ENCODE measurements at regions not wholly inside any gene's neighbourhood (a gene's known extent, or its start where the extent isn't known, plus 50 kb on each side); places are given as distances from the start of the nearest gene placed in this dataset.
"Not testable (repeated sequence)": the region's sequence is repeated elsewhere in the genome, so short reads cannot be mapped to it uniquely, and the experiment has no call there.

DNA sequence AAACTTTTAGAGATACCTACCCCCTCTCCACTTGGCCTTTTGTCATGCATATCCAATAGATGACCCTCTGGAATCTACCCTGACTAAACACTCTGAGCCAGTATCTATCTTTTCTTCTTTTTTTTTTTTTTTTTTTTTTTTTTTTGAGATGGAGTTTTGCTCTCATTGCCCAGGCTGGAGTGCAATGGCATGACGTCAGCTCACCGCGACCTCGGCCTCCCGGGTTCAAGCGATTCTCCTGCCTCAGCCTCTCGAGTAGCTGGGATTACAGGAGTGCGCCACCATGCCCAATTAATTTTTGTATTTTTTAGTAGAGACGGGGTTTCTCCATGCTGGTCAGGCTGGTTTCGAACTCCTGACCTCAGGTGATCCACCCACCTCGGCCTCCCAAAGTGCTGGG, 50.8 kb upstream of the GRIN2B start:
- H3K36me3 ChIP-seq (ENCODE audit: insufficient read depth, low read length); H3K4me3 ChIP-seq (ENCODE audit: low read depth, low read length); H3K27ac ChIP-seq (ENCODE audit: low read depth, low read length); H3K4me1 ChIP-seq (ENCODE audit: control insufficient read depth, insufficient read depth, low read length, unreplicated experiment); H3K79me2 ChIP-seq (ENCODE audit: control insufficient read depth, insufficient read depth, low read length, unreplicated experiment); H2AFZ ChIP-seq (ENCODE audit: low read length, unreplicated experiment); H3K27me3 ChIP-seq (ENCODE audit: insufficient read depth, low read length): not testable (repeated sequence)

DNA sequence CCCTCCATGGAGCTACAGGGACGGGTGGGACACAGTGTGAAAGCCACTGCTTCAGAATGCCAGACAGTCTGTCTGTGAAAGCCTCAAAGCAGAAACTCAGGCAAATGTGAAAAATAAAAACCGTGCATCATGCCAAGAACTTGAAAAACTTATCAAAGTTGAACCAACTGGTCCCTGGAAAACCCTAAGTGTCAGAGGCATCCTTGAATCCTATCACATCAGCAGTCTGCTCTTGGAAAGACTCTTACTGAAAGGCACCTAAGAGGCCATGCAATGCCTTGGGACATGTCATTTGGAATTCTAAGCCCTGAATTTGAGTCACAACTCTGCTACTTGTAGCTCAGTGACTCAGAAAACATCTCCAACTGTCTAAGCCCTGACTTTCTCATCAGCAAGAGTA, 62.4 kb upstream of the GRIN2B start:
- Histone ChIP-seq H3K79me2 (ENCODE audit: control insufficient read depth, insufficient read depth, low read length, unreplicated experiment) (no peaks in the 10 kb centered on the region), H3K27ac (ENCODE audit: low read depth, low read length) (no peak overlapping the region), H3K36me3 (ENCODE audit: insufficient read depth, low read length) (no peaks in the 10 kb centered on the region), H3K27me3 (ENCODE audit: insufficient read depth, low read length) (no peaks in the 10 kb centered on the region), H2AFZ (ENCODE audit: low read length, unreplicated experiment) (no peak overlapping the region), H3K4me1 (ENCODE audit: control insufficient read depth, insufficient read depth, low read length, unreplicated experiment) (no peaks in the 10 kb centered on the region), H3K4me3 (ENCODE audit: low read depth, low read length) (no peak overlapping the region)

DNA sequence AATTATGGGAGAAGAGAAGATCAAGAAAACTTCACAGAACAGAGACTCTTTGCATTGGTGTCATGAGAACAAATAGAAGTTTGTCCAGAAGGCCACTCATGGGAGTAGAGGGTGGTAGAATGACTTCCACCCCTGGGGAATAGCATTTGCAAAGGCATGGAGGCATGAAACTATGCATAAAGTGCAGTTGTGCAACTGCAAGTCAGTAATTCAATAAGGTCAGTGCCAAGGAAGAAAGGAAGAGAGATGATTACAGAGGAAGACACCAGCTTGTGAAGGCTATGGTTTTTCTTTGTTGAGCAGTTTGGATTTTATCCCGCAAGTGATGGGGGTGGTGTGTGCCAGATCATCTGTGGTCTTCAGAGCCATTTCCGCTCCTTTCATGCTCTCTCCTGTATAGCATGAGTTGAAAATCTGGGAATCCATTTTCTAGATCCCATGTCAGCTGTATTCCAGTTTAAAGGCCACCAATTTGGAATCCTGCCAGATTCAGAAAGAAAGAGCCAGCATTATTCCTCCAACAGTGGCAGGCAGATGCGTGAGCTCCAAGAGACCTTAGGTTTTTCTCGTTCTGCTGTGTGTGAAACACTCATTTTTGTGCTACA, 67.6 kb upstream of the GRIN2B start:
- Histone ChIP-seq H3K27me3 (ENCODE audit: insufficient read depth, low read length) (no peaks in the 10 kb centered on the region), H3K27ac (ENCODE audit: low read depth, low read length) (no peak overlapping the region), H3K4me3 (ENCODE audit: low read depth, low read length) (no peak overlapping the region), H3K4me1 (ENCODE audit: control insufficient read depth, insufficient read depth, low read length, unreplicated experiment) (no peaks in the 10 kb centered on the region), H2AFZ (ENCODE audit: low read length, unreplicated experiment) (no peak overlapping the region), H3K36me3 (ENCODE audit: insufficient read depth, low read length) (no peaks in the 10 kb centered on the region), H3K79me2 (ENCODE audit: control insufficient read depth, insufficient read depth, low read length, unreplicated experiment) (no peaks in the 10 kb centered on the region)

DNA sequence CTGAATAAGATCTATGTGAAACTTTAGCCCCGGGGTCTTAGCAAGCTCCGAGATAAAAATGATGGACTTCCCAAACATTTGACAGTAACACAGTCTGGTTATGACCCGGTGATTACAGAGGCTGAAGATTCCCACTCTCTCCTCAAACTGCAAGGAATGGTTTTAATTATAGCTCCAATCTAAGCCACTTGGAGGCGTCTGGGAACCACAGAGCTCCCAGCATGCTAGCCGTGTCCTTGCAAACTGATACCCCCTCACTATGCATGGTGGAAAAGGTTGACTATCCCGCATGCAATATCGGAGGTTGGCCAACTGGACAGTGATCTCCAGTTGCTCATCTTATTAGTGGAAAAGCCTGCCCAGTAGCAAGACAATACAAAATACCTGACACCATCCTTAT, 76.5 kb upstream of the GRIN2B start:
- Histone ChIP-seq H3K36me3 (ENCODE audit: insufficient read depth, low read length) (no peaks in the 10 kb centered on the region), H2AFZ (ENCODE audit: low read length, unreplicated experiment) (no peak overlapping the region), H3K27me3 (ENCODE audit: insufficient read depth, low read length) (no peaks in the 10 kb centered on the region), H3K27ac (ENCODE audit: low read depth, low read length) (no peak overlapping the region), H3K4me1 (ENCODE audit: control insufficient read depth, insufficient read depth, low read length, unreplicated experiment) (no peaks in the 10 kb centered on the region), H3K79me2 (ENCODE audit: control insufficient read depth, insufficient read depth, low read length, unreplicated experiment) (no peaks in the 10 kb centered on the region), H3K4me3 (ENCODE audit: low read depth, low read length) (no peak overlapping the region)

DNA sequence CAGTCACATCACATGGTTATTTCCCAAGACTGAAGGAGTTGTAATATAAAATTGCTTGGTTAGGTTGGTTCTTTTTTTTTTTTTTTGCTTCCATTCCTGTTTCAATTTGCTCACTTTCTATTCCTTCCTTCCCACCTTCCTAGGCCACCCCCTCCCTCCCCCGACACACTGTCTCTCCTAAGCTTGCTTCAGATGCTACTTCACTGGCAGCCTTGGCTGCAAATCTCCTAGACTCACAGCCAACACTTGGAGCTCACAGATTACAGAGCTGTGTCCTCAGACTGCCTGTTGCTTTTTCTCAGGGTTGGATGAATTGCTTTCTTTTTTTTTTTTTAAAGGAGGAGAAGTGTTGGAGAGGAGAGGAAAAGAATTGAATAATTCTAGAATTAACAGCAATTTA, 77.3 kb upstream of the GRIN2B start:
- Histone ChIP-seq H3K27ac (ENCODE audit: low read depth, low read length) (no peak overlapping the region), H3K4me3 (ENCODE audit: low read depth, low read length) (no peak overlapping the region), H3K36me3 (ENCODE audit: insufficient read depth, low read length) (no peaks in the 10 kb centered on the region), H3K79me2 (ENCODE audit: control insufficient read depth, insufficient read depth, low read length, unreplicated experiment) (no peaks in the 10 kb centered on the region), H2AFZ (ENCODE audit: low read length, unreplicated experiment) (no peak overlapping the region), H3K27me3 (ENCODE audit: insufficient read depth, low read length) (no peaks in the 10 kb centered on the region), H3K4me1 (ENCODE audit: control insufficient read depth, insufficient read depth, low read length, unreplicated experiment) (no peaks in the 10 kb centered on the region)

DNA sequence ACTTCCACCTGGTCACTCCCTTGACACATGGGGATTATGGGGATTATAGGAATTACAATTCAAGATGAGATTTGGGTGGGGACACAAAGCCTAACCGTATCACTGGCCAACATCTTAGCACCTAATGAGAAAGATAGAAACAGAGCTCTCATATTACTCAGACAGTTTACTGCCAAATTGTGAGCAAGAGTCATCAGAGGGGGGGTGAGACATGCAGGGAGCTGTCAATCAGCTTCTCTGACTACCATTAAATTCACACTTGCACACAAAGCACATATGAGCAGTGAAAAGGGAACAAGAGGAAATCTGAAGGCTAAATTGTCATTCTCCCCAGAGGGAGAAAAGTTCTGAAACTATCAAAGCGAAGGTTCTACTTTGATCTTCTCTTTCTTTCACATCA, 78.1 kb upstream of the GRIN2B start:
- no peaks in the 10 kb centered on the region for H3K27me3 ChIP-seq (ENCODE audit: insufficient read depth, low read length)
- no peak overlapping the region for H3K27ac ChIP-seq (ENCODE audit: low read depth, low read length)
- H2AFZ ChIP-seq (ENCODE audit: low read length, unreplicated experiment): no peak overlapping the region
- H3K36me3 ChIP-seq (ENCODE audit: insufficient read depth, low read length): no peaks in the 10 kb centered on the region
- no peak overlapping the region for H3K4me3 ChIP-seq (ENCODE audit: low read depth, low read length)
- no peaks in the 10 kb centered on the region for H3K4me1 ChIP-seq (ENCODE audit: control insufficient read depth, insufficient read depth, low read length, unreplicated experiment)
- no peaks in the 10 kb centered on the region for H3K79me2 ChIP-seq (ENCODE audit: control insufficient read depth, insufficient read depth, low read length, unreplicated experiment)

DNA sequence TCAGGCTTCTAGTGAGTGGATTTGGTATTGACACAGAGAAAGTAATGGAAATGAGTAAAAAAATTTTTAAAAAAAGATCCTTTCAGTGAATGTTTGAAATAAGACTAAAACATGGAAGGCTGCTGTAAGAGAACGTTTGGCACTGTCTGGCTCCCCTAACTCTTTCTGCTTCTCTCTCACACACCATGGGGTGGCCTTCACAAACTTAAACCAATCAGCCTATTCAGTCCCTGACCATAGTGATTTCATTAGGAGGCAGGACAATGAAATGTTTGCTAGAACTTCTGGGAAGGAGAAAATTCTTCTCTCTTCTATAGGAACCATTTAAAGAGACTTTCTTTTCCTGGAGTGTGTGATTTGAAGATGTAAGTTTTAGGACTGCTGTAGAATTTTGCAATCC, 84.2 kb upstream of the GRIN2B start:
- no peaks in the 10 kb centered on the region for H3K27me3 ChIP-seq (ENCODE audit: insufficient read depth, low read length)
- H2AFZ ChIP-seq (ENCODE audit: low read length, unreplicated experiment): no peak overlapping the region
- no peaks in the 10 kb centered on the region for H3K4me1 ChIP-seq (ENCODE audit: control insufficient read depth, insufficient read depth, low read length, unreplicated experiment)
- no peaks in the 10 kb centered on the region for H3K79me2 ChIP-seq (ENCODE audit: control insufficient read depth, insufficient read depth, low read length, unreplicated experiment)
- H3K4me3 ChIP-seq (ENCODE audit: low read depth, low read length): no peak overlapping the region
- no peak overlapping the region for H3K27ac ChIP-seq (ENCODE audit: low read depth, low read length)
- H3K36me3 ChIP-seq (ENCODE audit: insufficient read depth, low read length): no peaks in the 10 kb centered on the region

DNA sequence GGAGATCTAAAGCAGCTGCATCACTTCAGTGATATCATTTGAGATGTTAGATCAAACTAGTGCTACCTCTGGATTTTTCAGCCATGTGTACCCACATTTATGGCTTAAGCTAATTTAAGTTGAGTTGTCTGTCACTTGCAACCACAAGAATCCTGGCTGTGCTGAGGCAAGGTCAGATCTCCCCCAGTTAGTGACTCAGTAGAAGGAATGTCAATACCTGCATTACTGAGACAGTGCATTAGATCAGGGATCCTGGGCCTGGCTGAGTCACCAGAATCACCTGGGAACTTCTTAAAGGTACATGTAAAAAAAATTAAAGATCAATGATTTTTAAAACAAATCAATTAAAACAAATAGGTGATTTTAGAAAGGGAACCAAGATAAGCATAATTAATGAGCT, 84.6 kb upstream of the GRIN2B start:
- no peak overlapping the region for H2AFZ ChIP-seq (ENCODE audit: low read length, unreplicated experiment)
- H3K27ac ChIP-seq (ENCODE audit: low read depth, low read length): no peak overlapping the region
- H3K4me1 ChIP-seq (ENCODE audit: control insufficient read depth, insufficient read depth, low read length, unreplicated experiment): no peaks in the 10 kb centered on the region

DNA sequence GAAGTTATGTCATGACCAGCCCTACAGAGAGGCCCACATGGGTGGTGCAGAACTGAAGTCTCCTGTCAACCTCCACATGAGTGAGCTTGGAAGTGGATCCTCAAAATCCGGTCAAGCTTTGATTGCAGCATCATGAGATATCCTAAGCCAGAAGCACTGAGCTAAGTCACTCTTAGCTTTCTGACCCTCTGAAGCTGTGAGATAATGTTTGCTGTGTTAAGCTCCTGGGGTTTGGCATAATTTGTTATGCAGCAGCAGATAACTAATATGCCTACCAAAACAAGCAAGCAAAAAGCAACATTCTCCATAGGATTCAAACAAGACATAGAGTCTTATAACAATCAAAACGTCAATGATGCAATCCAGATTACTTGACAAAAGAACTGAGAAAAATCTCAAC, 87.6 kb upstream of the GRIN2B start:
- H3K36me3 ChIP-seq (ENCODE audit: insufficient read depth, low read length): no peaks in the 10 kb centered on the region
- no peak overlapping the region for H3K4me3 ChIP-seq (ENCODE audit: low read depth, low read length)
- H2AFZ ChIP-seq (ENCODE audit: low read length, unreplicated experiment): no peak overlapping the region
- no peaks in the 10 kb centered on the region for H3K27me3 ChIP-seq (ENCODE audit: insufficient read depth, low read length)
- H3K4me1 ChIP-seq (ENCODE audit: control insufficient read depth, insufficient read depth, low read length, unreplicated experiment): no peaks in the 10 kb centered on the region
- no peak overlapping the region for H3K27ac ChIP-seq (ENCODE audit: low read depth, low read length)
- H3K79me2 ChIP-seq (ENCODE audit: control insufficient read depth, insufficient read depth, low read length, unreplicated experiment): no peaks in the 10 kb centered on the region

More for the DNA sequence above, 84.6 kb upstream of the GRIN2B start:
- no peaks in the 10 kb centered on the region for H3K79me2 ChIP-seq (ENCODE audit: control insufficient read depth, insufficient read depth, low read length, unreplicated experiment)
- no peaks in the 10 kb centered on the region for H3K36me3 ChIP-seq (ENCODE audit: insufficient read depth, low read length)
- no peaks in the 10 kb centered on the region for H3K27me3 ChIP-seq (ENCODE audit: insufficient read depth, low read length)
- H3K4me3 ChIP-seq (ENCODE audit: low read depth, low read length): no peak overlapping the region

DNA sequence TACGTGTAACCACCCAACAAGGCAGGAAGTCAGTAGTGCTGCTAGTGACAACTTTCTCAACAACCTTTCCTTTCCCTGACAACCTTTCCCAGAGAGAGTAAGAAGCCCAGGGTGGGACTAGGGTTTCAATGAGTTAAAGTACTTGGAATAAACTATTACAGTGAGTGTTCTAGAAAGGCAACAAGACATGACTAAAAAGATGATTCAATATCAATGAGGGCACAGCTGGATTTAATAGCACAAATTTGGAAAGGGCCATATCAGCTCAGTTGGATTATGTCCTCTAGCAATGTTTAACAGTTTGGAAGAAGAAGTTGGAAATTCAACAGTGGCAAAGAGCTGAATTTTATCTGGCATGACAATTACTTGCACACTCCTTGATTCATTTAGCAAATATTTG, 90.4 kb upstream of the GRIN2B start:
- Histone ChIP-seq H2AFZ (ENCODE audit: low read length, unreplicated experiment) (no peak overlapping the region), H3K27ac (ENCODE audit: low read depth, low read length) (no peak overlapping the region), H3K4me3 (ENCODE audit: low read depth, low read length) (no peak overlapping the region), H3K79me2 (ENCODE audit: control insufficient read depth, insufficient read depth, low read length, unreplicated experiment) (no peaks in the 10 kb centered on the region), H3K4me1 (ENCODE audit: control insufficient read depth, insufficient read depth, low read length, unreplicated experiment) (no peaks in the 10 kb centered on the region), H3K27me3 (ENCODE audit: insufficient read depth, low read length) (no peaks in the 10 kb centered on the region), H3K36me3 (ENCODE audit: insufficient read depth, low read length) (no peaks in the 10 kb centered on the region)

DNA sequence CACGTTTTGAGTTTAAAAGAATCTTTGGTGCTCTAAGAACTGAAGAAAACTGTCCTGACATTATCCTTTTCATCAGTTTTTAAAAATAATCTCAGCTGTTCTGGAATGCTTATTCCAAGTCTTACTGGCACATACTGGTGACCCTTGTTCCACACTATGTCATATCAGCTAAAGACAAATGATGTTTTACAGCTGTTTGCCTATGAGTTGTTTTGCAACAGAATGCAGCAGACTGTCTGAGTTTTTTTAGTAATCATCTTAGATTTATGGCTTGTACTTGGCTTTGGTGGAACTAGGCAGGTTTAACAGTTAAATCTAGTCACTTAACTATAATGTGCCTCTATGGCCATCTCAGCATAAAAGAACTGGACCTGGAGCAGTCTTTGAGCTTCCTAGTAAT, 91.6 kb upstream of the GRIN2B start:
- Histone ChIP-seq H3K4me3 (ENCODE audit: low read depth, low read length) (no peak overlapping the region), H3K27ac (ENCODE audit: low read depth, low read length) (no peak overlapping the region), H3K4me1 (ENCODE audit: control insufficient read depth, insufficient read depth, low read length, unreplicated experiment) (no peaks in the 10 kb centered on the region), H2AFZ (ENCODE audit: low read length, unreplicated experiment) (no peak overlapping the region), H3K79me2 (ENCODE audit: control insufficient read depth, insufficient read depth, low read length, unreplicated experiment) (no peaks in the 10 kb centered on the region), H3K36me3 (ENCODE audit: insufficient read depth, low read length) (no peaks in the 10 kb centered on the region), H3K27me3 (ENCODE audit: insufficient read depth, low read length) (no peaks in the 10 kb centered on the region)
